ENCODE measurements at regions not wholly inside any gene's neighbourhood (a gene's known extent, or its start where the extent isn't known, plus 50 kb on each side); places are given as distances from the start of the nearest gene placed in this dataset.
"Not testable (repeated sequence)": the region's sequence is repeated elsewhere in the genome, so short reads cannot be mapped to it uniquely, and the experiment has no call there.

DNA sequence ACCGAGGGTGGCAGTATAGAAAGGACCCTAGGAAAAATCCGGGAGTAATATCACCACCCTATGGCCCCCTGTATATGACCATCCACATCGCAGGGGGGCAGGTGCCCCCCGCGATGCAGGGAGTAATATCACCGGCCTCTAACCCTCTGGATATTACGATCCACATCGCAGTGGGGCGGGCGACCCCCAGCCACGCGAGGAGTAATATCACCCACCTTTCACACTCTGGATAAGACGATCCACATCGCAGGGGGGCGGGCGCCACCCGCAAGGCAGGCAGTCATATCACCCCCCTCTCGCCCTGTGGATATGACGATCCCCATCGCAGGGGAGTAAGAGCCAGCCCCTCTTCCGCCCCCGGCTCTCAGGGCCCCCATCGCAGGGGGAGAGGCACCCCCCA lies 76.7 kb upstream of the RUBCNL start:
- no peak for DNase-seq

DNA sequence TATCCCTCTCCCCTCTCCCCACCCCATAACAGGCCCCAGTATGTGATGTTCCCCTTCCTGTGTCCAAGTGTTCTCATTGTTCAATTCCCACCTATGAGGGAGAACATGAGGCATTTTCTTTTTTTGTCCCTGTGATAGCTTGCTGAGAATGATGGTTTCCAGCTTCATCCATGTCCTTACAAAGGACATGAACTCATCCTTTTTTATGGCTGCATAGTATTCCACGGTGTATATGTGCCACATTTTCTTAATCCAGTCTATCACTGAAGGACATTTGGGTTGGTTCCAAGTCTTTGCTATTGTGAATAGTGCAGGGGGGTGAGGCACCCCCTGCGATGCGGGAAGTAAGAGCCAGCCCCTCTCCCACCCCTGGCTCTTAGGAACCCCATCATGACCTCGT lies 73.2 kb upstream of the RUBCNL start:
- not testable (repeated sequence) for DNase-seq

DNA sequence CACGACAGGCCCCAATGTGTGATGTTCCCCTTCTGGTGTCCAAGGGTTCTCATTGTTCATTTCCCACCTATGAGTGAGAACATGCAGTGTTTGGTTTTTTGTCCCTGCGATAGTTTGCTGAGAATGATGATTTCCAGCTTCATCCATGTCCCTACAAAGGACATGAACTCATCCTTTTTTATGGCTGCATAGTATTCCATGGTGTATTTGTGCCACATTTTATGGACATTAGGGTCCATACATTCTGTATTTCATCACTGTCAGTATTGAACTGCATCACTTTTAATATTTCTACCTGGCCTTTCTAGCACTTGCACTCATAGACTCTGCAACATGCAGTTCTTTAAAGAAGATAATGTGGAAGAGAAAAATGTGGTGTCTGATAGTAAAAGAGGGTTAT lies 70.2 kb upstream of the RUBCNL start:
- not testable (repeated sequence) for DNase-seq

DNA sequence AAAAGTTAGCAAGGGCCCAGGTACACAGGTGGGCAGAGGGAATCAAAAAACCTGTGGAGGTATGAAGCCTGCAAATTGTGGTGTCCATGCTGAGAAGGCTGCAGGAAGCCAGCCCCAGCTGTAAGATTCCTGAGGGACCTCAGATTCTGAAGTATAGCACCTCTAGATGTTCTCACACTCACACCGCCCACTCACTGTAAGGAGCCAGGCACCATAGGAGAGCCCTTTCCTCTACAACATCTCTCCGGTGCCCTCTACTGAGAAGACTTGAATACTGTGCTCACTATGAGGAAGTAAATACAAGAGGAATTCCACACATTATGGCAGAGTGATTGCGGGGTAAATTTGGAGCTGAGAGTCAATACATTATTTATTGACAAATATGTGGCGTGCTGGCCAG lies 68.9 kb upstream of the RUBCNL start:
- DNase-seq = not testable (repeated sequence)

DNA sequence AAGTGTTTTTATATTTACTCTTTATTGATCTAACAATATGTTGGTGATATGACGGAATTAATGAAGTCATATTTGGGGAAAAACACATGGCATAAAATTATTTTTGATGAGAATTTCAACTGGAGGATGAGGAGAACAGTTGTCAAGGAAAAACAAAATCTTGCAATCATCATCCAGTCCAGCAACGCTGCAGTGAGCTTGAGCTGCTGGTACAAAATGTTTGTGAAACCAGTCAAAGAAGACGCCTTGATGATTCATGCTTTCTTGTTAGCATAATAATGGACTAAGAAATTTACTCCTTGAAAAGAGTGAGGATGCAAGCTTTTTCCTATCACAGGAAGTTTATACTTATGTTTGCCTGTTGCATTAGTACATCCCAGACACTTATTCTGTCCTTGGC lies 64.1 kb upstream of the RUBCNL start:
- not testable (repeated sequence) for DNase-seq

DNA sequence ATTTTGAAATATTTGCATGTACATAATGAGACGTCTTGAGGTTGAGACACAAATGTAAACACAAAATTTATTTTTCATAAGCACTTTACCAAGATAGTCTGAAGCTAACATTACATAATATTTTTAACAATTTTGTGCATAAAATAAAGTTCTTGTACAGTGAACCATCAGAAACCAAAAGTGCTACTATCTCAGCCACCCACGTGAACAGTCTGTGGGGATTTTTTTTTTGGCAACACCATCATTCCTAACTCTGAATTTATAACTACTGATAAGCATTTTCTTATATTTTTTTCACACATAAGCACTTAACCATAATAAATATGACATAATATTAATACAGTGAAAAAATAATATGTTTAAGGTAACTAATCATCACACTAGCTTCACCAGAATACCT lies 62.9 kb upstream of the RUBCNL start:
- not testable (repeated sequence) for DNase-seq

- not testable (repeated sequence) for DNase-seq
These were observed 61.1 kb upstream of the RUBCNL start for GRCh38 chr13:46448148-46448547.

GRCh38 chr13:46437808-46438404 lies 50.9 kb upstream of the RUBCNL start:
- not testable (repeated sequence) for DNase-seq
